Islet of Langerhans (tissue), 1 donor: ENCODE measurements at regions not wholly inside any gene's neighbourhood (a gene's known extent, or its start where the extent isn't known, plus 50 kb on each side); places are given as distances from the start of the nearest gene placed in this dataset.

ENCODE experiments used
- FAIRE-seq: peaks from one replicate; lab custom pipeline; 2011; peaks lifted over from hg19 to GRCh38; lab: Jason Lieb, UNC

- no peak for FAIRE-seq
Observed at GRCh38 chr11:80414181-80415165, 973.6 kb upstream of the TENM4 start.

- no peak for FAIRE-seq
Observed at GRCh38 chr11:80412604-80413003, 971.8 kb upstream of the TENM4 start.

GRCh38 chr11:80393210-80393609 lies 952.4 kb upstream of the TENM4 start:
- FAIRE-seq = no peak

- no peak for FAIRE-seq
Observed at GRCh38 chr11:80390505-80390904, 949.7 kb upstream of the TENM4 start.

GRCh38 chr11:80388536-80388935 lies 947.7 kb upstream of the TENM4 start:
- FAIRE-seq = no peak

GRCh38 chr11:80388130-80388529 lies 947.3 kb upstream of the TENM4 start:
- no peak for FAIRE-seq

GRCh38 chr11:80383655-80384054 lies 942.8 kb upstream of the TENM4 start:
- FAIRE-seq = no peak

GRCh38 chr11:80379620-80380278 lies 938.9 kb upstream of the TENM4 start:
- FAIRE-seq = no peak

GRCh38 chr11:80371931-80372330 lies 931.1 kb upstream of the TENM4 start:
- FAIRE-seq = no peak

GRCh38 chr11:80365980-80366379 lies 925.1 kb upstream of the TENM4 start:
- no peak for FAIRE-seq

GRCh38 chr11:80365076-80365725 lies 924.4 kb upstream of the TENM4 start:
- no peak for FAIRE-seq

- no peak for FAIRE-seq
Observed at GRCh38 chr11:80362563-80363340, 921.9 kb upstream of the TENM4 start.

GRCh38 chr11:80355251-80355650 lies 914.4 kb upstream of the TENM4 start:
- no peak for FAIRE-seq

- FAIRE-seq = no peak
Observed at GRCh38 chr11:80350541-80350940, 909.7 kb upstream of the TENM4 start.

- no peak for FAIRE-seq
Observed at GRCh38 chr11:80349997-80350396, 909.2 kb upstream of the TENM4 start.

GRCh38 chr11:80346353-80347059 lies 905.7 kb upstream of the TENM4 start:
- no peak for FAIRE-seq

GRCh38 chr11:80343436-80343835 lies 902.6 kb upstream of the TENM4 start:
- FAIRE-seq = no peak

- no peak for FAIRE-seq
Observed at GRCh38 chr11:80338231-80338630, 897.4 kb upstream of the TENM4 start.

GRCh38 chr11:80331694-80332093 lies 890.9 kb upstream of the TENM4 start:
- no peak for FAIRE-seq

GRCh38 chr11:80330264-80330663 lies 889.4 kb upstream of the TENM4 start:
- no peak for FAIRE-seq

- FAIRE-seq = no peak
Observed at GRCh38 chr11:80328774-80329173, 887.9 kb upstream of the TENM4 start.
